ENCODE measurements at regions not wholly inside any gene's neighbourhood (a gene's known extent, or its start where the extent isn't known, plus 50 kb on each side); places are given as distances from the start of the nearest gene placed in this dataset.

DNA sequence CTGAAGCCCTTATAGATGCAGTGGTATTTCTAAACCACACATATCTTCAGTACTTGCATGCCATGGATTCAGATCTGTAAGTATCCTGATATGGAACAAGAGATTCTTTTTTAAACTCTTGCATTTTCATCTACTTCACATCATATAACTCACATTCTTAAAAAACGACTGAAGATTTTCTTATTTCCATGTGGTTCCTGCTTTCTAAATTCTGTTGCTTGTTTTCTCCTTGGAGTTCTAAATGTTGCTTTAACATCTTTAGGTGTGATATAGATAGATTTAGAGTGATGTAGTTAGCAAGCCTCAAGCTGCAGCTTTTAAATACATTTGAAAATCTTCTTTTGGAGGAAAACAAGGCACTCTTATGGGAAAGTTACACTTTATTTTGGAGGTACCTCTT, 455.4 kb downstream of the FOXG1 start:
- H3K9me3 ChIP-seq, result no peaks in the 10 kb centered on the region
- no peaks in the 10 kb centered on the region for H3K4me1 ChIP-seq
- no peaks in the 10 kb centered on the region for H3K36me3 ChIP-seq
- H3K27ac ChIP-seq, result no peak overlapping the region
- TF ChIP-seq Cebpa-rat (IDR thresholded peaks at IDR 0.05), result no peak
- no peak overlapping the region for H3K4me3 ChIP-seq
- H4K20me1 ChIP-seq, result no peaks in the 10 kb centered on the region
- H3K27me3 ChIP-seq, result no peaks in the 10 kb centered on the region
- H3K9ac ChIP-seq, result no peak overlapping the region
- H3K4me2 ChIP-seq, result no peak overlapping the region

- H3K4me2 ChIP-seq, result no peak overlapping the region
- no peaks in the 10 kb centered on the region for H3K27me3 ChIP-seq
- H3K4me1 ChIP-seq, result no peaks in the 10 kb centered on the region
- no peaks in the 10 kb centered on the region for H3K36me3 ChIP-seq
- H3K27ac ChIP-seq, result no peak overlapping the region
- H3K9me3 ChIP-seq, result no peaks in the 10 kb centered on the region
- H4K20me1 ChIP-seq, result no peaks in the 10 kb centered on the region
- no peak for TF ChIP-seq Cebpa-rat (IDR thresholded peaks at IDR 0.05)
- no peak overlapping the region for H3K4me3 ChIP-seq
- H3K9ac ChIP-seq, result no peak overlapping the region
Observed at GRCh38 chr14:29222671-29223268, 456.2 kb downstream of the FOXG1 start.

GRCh38 chr14:29223947-29224346, 457.4 kb downstream of the FOXG1 start:
- Histone ChIP-seq H3K27me3 (no peaks in the 10 kb centered on the region), H3K4me2 (no peak overlapping the region), H4K20me1 (no peaks in the 10 kb centered on the region), H3K9me3 (no peaks in the 10 kb centered on the region), H3K27ac (no peak overlapping the region), H3K36me3 (no peaks in the 10 kb centered on the region), H3K4me1 (no peaks in the 10 kb centered on the region), H3K9ac (no peak overlapping the region), H3K4me3 (no peak overlapping the region)
- no peak for TF ChIP-seq Cebpa-rat (IDR thresholded peaks at IDR 0.05)

DNA sequence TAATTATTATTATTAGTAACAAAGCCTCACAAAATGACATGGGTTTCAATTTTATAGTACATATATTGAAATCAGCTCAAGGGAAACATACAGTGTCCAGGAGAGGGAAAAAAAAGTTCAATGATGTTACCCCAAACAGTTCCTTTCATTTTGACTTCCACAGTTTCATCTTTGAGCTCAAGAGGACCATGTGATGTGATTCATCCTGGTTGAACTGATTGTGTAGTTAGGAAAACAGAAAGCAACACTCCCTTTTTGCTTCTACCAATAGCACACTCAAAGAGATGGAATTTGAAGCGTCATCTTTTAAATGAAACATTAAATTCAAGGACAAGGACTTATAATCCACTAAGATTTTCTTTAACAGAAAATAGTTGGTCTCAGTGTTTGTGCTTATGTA, 461.0 kb downstream of the FOXG1 start:
- H3K9me3 ChIP-seq, result no peaks in the 10 kb centered on the region
- TF ChIP-seq Cebpa-rat (IDR thresholded peaks at IDR 0.05), result no peak
- no peaks in the 10 kb centered on the region for H3K36me3 ChIP-seq
- H3K9ac ChIP-seq, result no peak overlapping the region
- no peak overlapping the region for H3K27ac ChIP-seq
- H3K4me1 ChIP-seq, result no peaks in the 10 kb centered on the region
- no peak overlapping the region for H3K4me3 ChIP-seq
- no peaks in the 10 kb centered on the region for H3K27me3 ChIP-seq
- H3K4me2 ChIP-seq, result no peak overlapping the region
- H4K20me1 ChIP-seq, result no peaks in the 10 kb centered on the region

DNA sequence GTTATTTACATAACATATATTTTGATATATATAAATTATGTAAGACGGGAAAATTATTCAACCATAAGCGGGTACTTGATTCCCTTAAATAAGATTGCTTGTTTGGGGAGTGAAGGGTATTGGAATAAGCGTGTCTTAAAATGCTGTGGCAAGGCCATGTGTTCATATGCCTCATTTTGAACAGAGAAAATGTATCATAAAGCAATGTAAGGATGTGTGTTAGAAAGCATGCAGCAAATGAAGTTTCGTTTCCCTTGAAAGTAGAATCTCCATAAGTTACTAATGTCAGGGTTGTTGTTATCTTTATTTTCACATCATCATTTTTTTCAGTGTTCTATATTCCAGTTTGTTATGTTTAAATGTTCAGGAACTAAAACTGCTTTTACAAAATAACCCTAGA, 465.6 kb downstream of the FOXG1 start:
- H3K4me1 ChIP-seq, result no peaks in the 10 kb centered on the region
- no peak overlapping the region for H3K4me3 ChIP-seq
- H3K36me3 ChIP-seq, result no peaks in the 10 kb centered on the region
- no peaks in the 10 kb centered on the region for H3K27me3 ChIP-seq
- no peaks in the 10 kb centered on the region for H3K9me3 ChIP-seq
- H3K4me2 ChIP-seq, result no peak overlapping the region
- no peak overlapping the region for H3K9ac ChIP-seq
- no peak overlapping the region for H3K27ac ChIP-seq
- H4K20me1 ChIP-seq, result no peaks in the 10 kb centered on the region
- TF ChIP-seq Cebpa-rat (IDR thresholded peaks at IDR 0.05), result no peak

- Histone ChIP-seq H3K9me3 (no peaks in the 10 kb centered on the region), H3K4me1 (no peaks in the 10 kb centered on the region), H3K27ac (no peak overlapping the region), H3K9ac (no peak overlapping the region), H3K4me2 (no peak overlapping the region), H4K20me1 (no peaks in the 10 kb centered on the region), H3K36me3 (no peaks in the 10 kb centered on the region), H3K27me3 (no peaks in the 10 kb centered on the region), H3K4me3 (no peak overlapping the region)
- TF ChIP-seq Cebpa-rat (IDR thresholded peaks at IDR 0.05), result no peak
Observed at GRCh38 chr14:29232711-29233110, 466.1 kb downstream of the FOXG1 start.

- no peaks in the 10 kb centered on the region for H3K27me3 ChIP-seq
- no peaks in the 10 kb centered on the region for H3K9me3 ChIP-seq
- H3K4me2 ChIP-seq, result no peak overlapping the region
- H3K4me1 ChIP-seq, result no peaks in the 10 kb centered on the region
- H3K4me3 ChIP-seq, result no peak overlapping the region
- H3K27ac ChIP-seq, result no peak overlapping the region
- TF ChIP-seq Cebpa-rat (IDR thresholded peaks at IDR 0.05), result no peak
- H3K9ac ChIP-seq, result no peak overlapping the region
- no peaks in the 10 kb centered on the region for H4K20me1 ChIP-seq
- H3K36me3 ChIP-seq, result no peaks in the 10 kb centered on the region
Observed at GRCh38 chr14:29233188-29233587, 466.6 kb downstream of the FOXG1 start.

GRCh38 chr14:29235991-29236390, 469.4 kb downstream of the FOXG1 start:
- Histone ChIP-seq H3K4me2 (no peak overlapping the region), H3K36me3 (no peaks in the 10 kb centered on the region), H3K9me3 (no peaks in the 10 kb centered on the region), H4K20me1 (no peaks in the 10 kb centered on the region), H3K27me3 (no peaks in the 10 kb centered on the region), H3K4me3 (no peak overlapping the region), H3K9ac (no peak overlapping the region), H3K27ac (no peak overlapping the region), H3K4me1 (no peaks in the 10 kb centered on the region)
- TF ChIP-seq Cebpa-rat (IDR thresholded peaks at IDR 0.05), result no peak

DNA sequence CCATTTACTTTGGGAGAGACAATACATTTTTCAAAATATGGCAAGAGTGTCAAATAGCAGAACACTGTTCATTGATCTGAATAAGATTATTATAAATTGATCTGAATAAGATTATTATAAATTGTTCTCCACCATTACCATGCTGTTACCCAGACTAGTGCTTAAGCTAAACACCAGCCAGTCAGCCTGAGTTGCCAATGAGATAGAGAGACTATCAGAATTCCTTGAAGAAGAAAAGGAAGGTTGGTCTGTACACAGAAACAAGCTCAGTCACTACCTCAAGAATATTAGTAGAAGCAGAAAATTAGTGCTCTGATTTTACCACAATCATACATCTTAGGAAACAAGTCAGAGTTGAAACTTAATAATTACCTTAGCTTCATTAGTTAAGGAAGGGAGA, 469.8 kb downstream of the FOXG1 start:
- Histone ChIP-seq H3K4me2 (no peak overlapping the region), H3K4me1 (no peaks in the 10 kb centered on the region), H4K20me1 (no peaks in the 10 kb centered on the region), H3K9ac (no peak overlapping the region), H3K9me3 (no peaks in the 10 kb centered on the region), H3K27me3 (no peaks in the 10 kb centered on the region), H3K4me3 (no peak overlapping the region), H3K27ac (no peak overlapping the region), H3K36me3 (no peaks in the 10 kb centered on the region)
- no peak for TF ChIP-seq Cebpa-rat (IDR thresholded peaks at IDR 0.05)

DNA sequence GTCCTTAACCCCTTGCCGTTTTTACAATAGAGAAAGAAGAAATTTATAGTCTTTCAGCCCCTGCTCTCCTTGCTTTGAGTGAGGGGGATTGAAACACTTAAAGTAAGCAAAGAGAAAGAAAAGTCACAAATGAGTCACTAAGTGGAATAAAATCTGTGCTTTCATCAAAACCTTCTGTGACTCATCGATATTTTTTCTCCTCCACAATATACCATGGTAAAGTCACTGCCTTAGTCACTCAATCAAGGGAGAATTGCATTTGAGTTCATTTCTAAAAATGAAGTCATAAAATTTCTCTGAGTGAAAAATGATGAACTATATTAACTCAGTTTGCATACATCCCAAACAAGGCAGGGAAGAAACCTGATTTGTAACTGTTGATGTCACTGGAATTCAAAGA, 470.3 kb downstream of the FOXG1 start:
- Histone ChIP-seq H3K36me3 (no peaks in the 10 kb centered on the region), H3K9ac (no peak overlapping the region), H3K27me3 (no peaks in the 10 kb centered on the region), H3K9me3 (no peaks in the 10 kb centered on the region), H3K4me2 (no peak overlapping the region), H4K20me1 (no peaks in the 10 kb centered on the region), H3K27ac (no peak overlapping the region), H3K4me1 (no peaks in the 10 kb centered on the region), H3K4me3 (no peak overlapping the region)
- no peak for TF ChIP-seq Cebpa-rat (IDR thresholded peaks at IDR 0.05)

- Histone ChIP-seq H3K4me3 (no peak overlapping the region), H3K4me2 (no peak overlapping the region), H3K27ac (no peak overlapping the region), H3K4me1 (no peaks in the 10 kb centered on the region), H4K20me1 (no peaks in the 10 kb centered on the region), H3K36me3 (no peaks in the 10 kb centered on the region), H3K27me3 (no peaks in the 10 kb centered on the region), H3K9ac (no peak overlapping the region), H3K9me3 (no peaks in the 10 kb centered on the region)
- TF ChIP-seq Cebpa-rat (IDR thresholded peaks at IDR 0.05), result no peak
Observed at GRCh38 chr14:29240066-29240465, 473.5 kb downstream of the FOXG1 start.
